HT-29 (cell line): ENCODE measurements at regions not wholly inside any gene's neighbourhood (a gene's known extent, or its start where the extent isn't known, plus 50 kb on each side); places are given as distances from the start of the nearest gene placed in this dataset.
A peak's percentile ranks its signal among the peaks of the same experiment; 100 is the strongest.

Source experiments
- DNase-seq: peaks from one replicate; pipeline ENCODE4 v3.0.0-alpha.2; 2015; ENCODE audit warnings: low spot score

DNA sequence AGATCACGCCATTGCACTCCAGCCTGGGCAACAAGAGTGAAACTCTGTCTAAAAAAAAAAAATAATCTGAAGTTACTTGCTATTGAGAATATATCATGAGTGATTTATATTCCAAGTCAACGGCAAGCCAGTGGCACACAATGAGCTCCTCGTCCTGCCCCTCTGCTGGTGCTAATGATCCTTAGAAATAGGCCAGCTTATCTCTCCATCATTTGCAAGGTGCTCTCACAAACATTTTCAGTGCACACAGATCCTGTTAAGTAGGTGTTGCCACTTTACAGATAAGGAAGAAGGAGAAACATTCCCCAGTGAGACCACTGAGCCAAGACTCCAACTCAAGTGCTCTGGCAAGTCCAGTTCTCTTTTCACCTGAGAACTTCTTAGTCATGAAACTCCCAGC is 91.3 kb upstream of the GPR45 start:
- DNase-seq, result no peak

DNA sequence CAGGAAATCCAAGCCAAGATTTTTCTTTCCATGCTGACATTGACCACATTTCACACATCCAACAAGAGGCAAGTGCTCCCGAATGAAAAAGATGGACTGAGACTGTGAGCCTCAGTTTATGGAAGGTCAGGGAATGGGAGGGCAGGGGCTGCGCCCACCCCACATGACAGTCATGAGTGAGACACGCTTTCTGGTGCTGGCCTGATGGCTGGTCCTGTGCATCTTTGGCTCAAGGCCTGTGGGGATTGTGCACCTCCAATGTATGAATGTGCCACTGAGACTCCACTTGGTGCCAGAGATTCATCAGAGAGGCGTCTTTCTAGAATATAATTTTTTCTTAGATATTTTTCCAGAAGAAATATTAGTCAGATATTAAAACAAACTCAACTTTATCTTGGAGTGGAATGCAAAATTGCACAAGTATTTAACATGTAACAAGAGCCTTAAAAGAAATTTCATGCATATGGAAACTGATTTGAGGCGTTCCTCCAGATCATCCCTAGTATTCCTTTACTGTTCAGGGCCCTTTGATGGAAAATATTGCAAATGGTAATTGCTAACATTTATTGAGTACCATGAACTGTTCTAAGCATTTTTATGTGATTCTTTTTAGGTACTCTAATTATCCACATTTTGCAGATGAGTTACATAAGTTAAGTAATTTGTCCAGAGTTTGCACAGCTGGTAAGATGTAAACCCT is 87.3 kb upstream of the GPR45 start:
- no peak for DNase-seq

DNA sequence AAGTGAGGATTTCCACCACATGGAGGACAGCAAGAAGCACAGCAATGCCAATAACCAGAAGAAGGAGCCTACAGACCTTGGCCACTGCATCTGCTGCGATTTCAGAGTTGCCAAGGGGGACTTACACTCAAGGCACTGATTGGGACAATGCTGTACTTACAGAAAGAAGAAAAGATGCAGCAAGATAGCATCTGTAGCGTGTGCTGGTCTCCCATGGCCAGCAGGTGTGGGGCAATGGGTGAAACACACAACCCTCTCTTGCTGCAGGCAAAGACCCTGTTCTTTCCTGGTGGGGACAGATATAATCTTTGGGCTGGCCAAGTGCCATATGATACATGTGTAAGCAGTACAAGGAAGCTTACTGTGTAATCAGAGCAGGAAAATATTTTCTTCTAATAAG is 85.4 kb upstream of the GPR45 start:
- DNase-seq, result no peak

DNA sequence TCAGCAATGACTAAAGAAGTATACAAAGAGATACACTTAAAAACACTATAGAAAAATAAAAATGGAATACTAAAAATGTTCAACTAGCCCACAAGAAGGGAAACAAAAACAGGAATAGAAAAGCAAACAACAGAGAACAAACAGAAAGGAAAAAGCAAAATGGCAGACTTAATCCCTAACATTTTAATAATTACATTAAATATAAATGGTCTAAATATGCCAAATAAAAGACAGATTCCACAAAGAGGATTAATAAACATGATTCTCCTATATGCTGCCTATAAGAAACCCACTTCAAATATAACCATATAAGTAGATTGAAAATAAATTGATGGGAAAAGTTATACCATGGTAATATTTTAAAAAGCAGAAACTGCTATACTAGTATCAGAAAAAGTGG is 83.5 kb upstream of the GPR45 start:
- no peak for DNase-seq

DNA sequence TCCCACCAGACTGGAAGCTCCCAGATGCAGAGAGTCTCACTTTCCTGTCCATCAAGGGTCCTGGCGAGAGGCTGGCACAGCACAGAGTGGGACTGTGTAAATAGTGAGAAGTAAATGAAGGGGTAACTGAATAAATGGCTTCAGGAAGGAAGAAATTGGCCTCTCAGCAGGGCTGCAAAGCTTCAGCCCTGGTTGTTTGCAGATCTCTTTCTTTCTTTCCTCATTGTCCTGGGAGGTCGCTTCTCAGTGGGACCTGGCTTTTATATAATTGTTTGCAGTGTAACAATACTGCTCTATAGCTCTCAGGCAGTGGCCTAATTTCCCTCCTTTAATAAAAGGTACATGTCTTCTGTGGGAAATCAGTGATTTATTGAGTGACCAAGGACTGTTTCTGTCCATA is 74.9 kb upstream of the GPR45 start:
- DNase-seq, result no peak

DNA sequence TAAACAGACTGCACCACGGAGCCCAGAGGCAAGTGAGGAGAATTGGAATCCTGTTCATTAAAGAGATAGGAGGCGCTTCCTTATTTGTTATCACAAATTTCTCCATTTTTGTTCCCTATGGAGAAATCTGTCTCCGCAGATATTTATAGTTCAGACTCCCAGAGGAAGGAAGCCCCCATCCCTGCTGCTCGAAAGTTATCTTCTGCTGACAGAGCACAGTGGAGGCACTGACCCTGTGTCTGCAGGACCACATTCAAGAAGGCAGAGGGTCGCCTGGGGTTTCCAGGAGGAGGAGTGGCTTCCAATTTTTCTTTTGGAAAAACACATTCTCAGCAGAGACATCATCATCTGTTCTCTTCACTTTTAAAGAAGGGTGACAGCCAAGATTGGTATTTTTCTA is 73.0 kb upstream of the GPR45 start:
- DNase-seq, result no peak

DNA sequence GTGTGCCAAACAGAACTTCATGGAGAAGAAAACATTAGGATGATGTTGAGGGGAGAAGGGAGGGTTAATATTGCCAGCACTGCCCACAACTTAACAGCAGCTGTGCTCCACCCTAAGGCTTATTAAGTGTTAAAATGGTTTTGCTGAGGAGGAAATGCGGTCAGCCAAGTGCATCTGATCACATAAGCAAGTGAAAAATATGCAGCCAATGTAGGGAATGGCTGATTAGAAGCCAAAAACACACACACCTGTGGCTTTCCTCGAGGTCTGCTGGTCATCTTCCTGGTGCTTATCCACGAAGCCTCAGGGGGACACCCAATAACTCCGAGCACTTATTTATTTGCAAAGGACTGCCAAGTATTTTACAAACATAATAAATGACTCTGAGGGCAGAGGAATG is 66.3 kb upstream of the GPR45 start:
- peak; percentile 31 for DNase-seq

DNA sequence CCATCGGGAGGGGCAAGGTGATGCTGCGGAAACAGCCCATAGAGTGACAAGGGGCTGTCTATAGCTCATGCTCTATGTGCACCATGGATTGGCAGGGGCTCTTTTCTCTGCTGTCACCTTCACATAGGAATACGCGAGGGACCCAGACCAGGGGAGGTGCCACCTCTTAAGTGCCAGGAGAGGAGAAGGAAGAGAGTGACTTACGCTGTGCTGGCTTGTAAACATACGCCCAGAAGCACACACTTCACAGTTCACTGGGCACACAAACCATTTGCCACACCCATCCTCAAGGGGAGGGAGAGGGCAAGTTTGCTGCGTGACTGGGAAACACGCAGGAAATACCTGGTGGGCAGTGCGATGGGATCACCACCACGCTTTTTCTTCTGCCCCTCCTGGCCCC is 65.1 kb upstream of the GPR45 start:
- no peak for DNase-seq

DNA sequence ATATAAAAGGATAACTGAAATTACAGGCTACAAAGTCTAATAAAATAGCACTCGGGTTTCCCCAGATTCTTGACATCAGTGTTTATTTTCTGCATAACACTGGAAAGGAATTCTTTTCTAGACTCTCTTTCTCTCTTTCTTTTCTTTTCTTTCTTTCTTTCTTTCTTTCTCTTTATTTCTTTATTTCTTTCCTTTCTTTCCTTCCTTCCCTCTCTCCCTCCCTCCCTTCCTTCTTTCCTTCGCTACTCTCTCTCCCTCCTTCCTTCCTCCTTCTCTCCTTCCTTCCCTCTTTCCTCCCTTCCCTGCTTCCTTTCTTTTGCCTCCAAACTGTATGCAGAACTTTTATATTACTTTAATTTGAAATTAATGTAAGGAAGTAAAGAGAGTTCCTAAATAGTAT is 64.5 kb upstream of the GPR45 start:
- no peak for DNase-seq

DNA sequence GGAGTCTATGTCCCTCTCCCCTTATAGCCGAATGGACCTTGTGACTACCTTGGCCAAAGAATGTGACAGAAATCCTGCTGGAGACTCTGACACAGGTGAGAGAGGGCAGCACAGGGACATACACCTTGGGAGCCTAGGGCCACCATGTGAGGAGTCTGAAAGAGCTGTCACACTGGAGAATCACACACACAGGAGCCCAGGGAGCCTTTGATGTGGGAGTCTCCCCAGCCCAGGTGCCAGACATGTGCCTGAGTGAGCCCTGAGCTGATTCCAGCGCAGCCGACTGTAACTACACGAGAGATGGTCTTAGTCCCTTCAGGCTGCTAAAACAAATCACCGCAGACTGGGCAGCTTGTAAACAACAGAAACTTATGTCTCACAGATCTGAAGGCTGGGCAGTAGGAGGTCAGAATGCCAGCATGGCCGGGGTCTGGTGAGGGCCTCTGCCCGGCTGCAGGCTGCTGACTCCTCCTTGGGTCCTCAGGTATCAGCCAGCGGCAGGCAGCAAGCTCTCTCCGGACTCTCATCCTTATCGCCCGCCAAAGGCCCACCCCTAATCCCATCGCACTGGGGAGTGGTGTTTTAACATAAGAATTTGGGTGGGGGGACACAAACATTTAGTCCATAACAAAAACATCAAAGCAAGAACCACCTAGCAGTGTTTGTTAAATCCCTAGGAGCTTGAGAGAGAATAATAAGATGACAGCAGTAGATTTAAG is 63.8 kb upstream of the GPR45 start:
- no peak for DNase-seq

DNA sequence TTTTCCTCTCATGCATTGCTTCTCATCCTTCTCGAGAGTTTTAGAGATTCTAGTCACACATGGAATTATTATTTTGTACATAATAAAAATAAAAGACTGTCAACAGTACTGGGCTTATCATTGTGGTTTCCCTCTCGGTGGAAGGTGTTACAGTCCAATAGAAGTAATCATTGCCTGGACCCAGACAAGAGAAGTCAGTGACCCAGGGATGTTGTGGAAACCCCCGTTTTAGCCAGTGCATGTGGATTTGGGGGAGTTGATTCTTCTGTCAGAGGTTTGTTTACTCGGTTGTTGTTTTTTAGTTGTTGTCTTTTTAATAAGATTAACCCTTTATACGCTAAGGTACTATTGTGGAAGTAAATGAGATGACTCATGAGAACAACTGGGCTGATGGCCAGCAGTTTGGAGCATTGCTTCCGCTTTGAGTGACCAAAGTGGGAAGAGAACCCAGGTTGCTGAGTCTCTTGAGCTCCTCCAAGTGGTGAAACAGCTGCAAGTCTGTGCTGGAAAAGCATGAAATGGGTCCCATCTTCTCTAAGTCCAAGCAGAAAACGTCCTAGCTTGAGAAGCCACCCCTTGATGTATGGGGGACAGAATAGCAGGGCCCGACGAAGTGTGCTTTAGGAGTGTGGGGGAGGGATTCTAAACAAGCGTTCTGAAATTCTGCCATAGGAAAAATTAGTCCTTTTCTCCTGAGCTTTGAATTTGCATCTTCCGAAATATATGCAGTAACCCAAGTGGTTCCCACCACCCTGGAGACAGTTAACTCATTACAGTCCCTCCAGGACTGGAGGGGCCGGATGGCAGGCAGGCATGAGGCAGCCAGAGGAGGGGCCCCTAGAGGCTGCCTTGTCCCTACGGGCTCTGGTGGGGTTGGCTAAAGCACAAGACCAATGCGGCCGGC is 61.8 kb upstream of the GPR45 start:
- peak; percentile 95 for DNase-seq

DNA sequence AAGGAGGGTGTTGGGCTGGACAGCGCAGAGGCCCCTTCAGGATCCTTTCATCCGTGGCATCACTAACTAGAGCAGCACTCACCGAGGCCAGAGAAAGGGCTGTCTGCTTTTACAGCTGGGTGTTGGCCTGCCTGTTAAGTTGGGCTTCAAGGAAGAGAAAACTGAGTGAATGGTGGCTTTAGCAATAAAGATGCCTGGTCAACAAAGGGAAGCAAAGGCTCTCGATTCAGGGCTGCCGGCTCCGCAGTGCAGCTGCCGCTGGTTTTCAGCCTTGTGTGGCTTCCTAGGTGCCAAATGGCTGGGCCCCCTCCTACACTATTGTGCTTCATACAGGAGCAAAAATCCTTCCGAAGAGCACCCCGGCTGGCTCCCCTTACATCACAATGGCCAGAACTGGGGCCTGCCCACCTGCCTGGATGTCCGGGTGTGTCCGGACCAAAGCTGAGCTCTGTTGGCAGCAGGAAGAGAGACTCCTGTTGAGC is 61.0 kb upstream of the GPR45 start:
- DNase-seq, result no peak

DNA sequence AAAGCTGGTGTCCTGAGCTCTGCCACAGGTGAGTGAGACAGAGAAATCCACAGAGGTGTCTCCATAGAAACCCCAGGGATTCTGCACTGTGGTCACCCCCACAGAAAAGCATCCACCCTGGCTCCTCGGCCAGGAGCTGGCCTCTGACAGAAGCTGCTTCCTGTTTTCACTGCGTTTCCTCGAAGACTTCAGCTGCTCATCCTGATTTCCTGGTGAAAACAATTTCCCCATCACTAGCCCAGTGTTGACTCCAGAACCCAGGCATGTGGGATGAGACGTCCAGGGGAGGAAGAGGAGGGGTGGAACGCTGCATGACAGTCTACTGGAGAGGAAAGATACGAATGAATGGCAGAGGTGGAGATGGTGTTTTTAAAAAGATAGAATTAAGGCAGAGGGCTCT is 60.3 kb upstream of the GPR45 start:
- no peak for DNase-seq

DNA sequence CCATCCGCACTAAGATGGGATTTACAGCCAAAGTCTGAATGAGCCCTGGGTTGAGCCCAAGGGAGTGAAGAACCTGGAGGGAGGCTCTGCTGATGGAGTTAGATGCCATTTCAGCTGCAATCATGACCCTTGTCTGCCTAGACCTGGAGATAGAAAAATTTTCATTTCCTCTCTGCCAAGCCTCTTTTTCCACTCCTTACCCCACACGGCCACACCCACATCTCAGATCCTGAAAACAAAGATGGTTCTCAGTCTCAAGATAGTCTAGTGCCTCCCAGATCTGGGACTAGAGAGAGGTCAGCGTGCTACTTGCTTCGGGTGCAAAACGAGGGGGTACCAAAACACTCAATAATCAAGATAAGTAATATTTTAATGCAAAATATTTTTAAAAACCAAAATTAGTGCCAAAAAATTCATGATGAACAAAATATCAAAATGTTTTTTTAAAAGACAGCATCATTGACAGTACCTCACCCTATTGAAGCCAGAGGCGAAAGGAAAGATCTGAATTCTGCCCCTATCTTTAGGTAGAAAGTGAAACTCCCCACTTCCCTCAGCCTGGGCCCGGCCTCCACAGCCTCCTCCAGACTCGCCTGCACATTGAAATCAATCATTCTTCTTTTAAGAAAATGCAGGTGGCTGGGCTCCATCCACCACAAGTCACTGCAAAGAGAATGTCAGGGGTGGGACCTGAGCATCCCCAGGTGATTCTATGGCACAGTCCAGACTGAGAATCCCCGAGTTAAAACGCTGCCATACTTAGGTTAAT is 57.8 kb upstream of the GPR45 start:
- no peak for DNase-seq

DNA sequence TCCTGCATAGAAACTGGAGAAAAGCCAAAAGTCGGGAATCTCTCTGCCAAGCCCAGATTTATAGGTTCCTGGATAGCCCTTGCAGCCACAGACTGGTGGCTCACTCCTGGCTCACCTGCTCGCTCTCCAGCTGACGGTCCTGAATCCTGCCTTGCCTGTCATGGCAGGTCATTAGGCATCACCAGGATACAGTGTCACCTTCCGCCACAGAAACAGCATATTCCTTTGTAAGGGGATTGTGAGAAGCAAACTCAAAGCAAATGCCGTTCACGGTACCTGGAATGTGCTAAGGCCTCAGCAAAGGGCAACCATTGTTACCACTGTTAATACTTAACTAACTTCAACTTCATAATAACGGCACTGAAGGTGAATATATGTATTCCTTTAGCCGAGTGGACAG is 57.1 kb upstream of the GPR45 start:
- no peak for DNase-seq

DNA sequence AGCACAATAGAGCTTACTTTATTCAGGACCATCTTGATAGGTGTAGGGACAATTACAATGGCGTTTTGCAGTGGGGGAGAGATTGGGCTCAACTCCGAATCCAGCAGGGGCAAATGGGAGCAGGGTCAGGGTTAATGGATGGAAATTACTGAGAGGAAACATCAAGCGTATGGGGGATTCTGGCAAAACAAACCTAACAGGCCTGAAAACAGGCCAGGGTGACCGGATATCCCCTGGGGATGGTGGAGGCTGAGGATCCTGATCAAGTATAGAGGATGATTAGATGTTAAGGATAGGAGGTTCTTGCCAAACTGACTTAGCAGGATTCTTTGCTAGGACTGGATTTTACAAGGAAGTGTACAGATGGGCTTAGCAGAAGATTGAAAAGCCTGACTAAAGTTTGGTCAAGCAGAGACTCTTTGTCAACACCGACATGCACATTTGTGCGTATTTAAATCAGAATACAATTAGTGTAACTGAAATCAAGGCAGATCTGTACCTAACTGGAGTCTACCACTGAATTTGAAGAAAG is 54.5 kb upstream of the GPR45 start:
- DNase-seq, result no peak

DNA sequence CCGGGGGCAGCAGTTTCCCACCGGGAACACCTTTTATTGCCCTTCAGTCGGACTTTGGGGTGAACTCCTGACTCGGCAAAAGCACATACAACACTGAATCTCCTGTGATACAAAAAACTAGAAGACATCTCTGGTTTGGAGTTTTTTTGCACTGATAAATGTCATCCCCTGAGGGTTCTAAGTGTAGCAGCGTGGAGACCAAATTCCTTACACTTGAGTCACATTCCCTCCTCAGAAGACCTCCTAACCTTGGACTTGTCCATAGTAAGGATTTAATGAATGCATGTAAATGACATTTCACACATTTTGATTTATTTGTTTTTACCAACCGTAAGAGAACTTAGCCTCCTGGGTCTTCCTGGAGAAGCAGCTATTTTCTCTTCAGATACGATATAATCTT is 54.0 kb upstream of the GPR45 start:
- DNase-seq, result no peak

DNA sequence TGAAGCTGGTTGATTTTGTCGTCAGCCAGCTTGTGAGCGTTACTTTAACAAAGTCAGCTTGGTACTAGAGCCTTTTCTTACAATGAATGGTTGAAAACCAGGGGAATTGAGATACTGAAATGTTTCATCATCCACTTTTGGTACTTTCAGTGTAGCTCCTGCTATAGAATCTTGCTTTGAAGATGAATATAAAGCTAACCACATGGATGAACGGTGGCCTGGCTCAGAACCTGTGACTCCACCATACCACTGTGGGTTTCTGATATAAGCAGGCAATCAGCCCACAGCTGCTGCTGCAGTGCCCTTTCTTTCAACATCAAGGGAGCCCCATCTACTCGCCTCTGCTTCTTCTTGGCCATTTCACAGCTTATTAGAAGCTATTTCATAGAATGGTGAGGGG is 53.2 kb upstream of the GPR45 start:
- no peak for DNase-seq
